ENCODE measurements at regions not wholly inside any gene's neighbourhood (a gene's known extent, or its start where the extent isn't known, plus 50 kb on each side); places are given as distances from the start of the nearest gene placed in this dataset.
A peak's percentile ranks its signal among the peaks of the same experiment; 100 is the strongest.

GRCh38 chr5:167574464-167574863, 717.0 kb upstream of the WWC1 start:
- no peak for DNase-seq (ENCODE audit: low read depth)
- H3K4me3 ChIP-seq (ENCODE audit: low read depth, low read length): no peak overlapping the region; the same call in 1 of the 2 replicates
- TF ChIP-seq CTCF (IDR thresholded peaks at IDR 0.05; ENCODE audit: control insufficient read depth, extremely low read depth, insufficient read depth): no peak

GRCh38 chr5:167575330-167575729, 716.1 kb upstream of the WWC1 start:
- TF ChIP-seq CTCF (IDR thresholded peaks at IDR 0.05; ENCODE audit: control insufficient read depth, extremely low read depth, insufficient read depth): no peak
- no peak for DNase-seq (ENCODE audit: low read depth)
- no peak overlapping the region for H3K4me3 ChIP-seq (ENCODE audit: low read depth, low read length)

DNA sequence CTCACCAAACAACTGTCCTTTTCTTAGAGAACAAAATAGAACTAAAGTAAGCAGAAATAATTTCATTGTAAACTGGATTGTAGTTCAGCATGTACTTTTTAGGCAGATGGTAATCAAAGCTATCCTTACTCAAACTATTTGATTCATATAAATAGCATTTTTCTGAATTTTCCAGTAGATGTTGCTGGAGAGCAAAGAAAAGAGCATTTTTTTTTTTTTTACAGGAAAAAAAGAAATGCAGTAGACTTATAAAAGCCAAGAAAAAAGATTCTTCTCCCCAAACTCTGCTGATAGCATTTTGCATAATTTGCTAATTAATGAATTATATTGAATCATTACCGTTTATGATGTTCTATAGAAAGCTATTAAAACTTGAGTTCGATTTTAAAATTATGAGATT, 715.3 kb upstream of the WWC1 start:
- no peak overlapping the region for H3K4me3 ChIP-seq (ENCODE audit: low read depth, low read length)

DNA sequence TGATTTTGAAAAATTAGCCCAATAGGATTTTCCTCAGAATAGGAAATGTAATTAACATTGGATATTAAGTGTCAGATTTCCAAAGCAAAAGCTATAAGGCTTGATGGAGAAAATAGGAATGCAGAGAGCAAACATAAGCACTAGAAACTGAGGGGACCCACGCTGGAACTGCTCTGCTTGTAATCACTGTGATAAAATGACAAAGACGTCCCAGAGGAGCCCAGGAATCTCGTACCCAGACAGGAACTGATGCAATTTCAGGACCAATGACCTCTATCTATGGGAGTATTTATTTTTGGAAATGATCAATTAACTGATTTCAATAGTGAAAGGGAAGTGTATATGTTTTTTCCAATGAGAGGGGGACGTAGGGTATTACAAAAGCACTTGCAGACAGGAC, 714.5 kb upstream of the WWC1 start:
- no peak for TF ChIP-seq CTCF (IDR thresholded peaks at IDR 0.05; ENCODE audit: control insufficient read depth, extremely low read depth, insufficient read depth)
- DNase-seq (ENCODE audit: low read depth): no peak
- H3K4me3 ChIP-seq (ENCODE audit: low read depth, low read length): no peak overlapping the region

More for the DNA sequence above, 715.3 kb upstream of the WWC1 start:
- peak; percentile 50 for DNase-seq (ENCODE audit: low read depth)
- TF ChIP-seq CTCF (IDR thresholded peaks at IDR 0.05; ENCODE audit: control insufficient read depth, extremely low read depth, insufficient read depth): 0 out of 2 replicates have a peak, but pooled peaks have one; percentile 18

DNA sequence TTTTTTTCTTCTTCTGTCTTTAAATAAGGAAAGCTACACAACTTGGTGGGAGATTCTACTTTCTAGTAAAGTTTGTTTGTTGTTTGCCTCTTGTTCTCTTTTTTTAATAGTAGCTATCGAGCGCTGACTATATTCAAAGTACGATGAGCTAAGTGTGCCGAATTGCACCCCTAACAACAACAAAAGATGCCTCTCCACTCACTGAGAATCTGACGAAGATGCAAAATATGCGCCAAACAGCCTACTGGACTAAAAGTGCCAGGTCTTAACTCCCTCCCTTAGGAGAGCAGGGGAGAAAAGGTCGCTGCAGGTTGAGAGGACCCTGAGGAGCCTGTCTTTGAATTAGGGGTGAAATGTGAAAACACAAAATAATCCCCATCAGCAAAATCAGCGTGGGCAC, 713.8 kb upstream of the WWC1 start:
- no peak for TF ChIP-seq CTCF (IDR thresholded peaks at IDR 0.05; ENCODE audit: control insufficient read depth, extremely low read depth, insufficient read depth)

DNA sequence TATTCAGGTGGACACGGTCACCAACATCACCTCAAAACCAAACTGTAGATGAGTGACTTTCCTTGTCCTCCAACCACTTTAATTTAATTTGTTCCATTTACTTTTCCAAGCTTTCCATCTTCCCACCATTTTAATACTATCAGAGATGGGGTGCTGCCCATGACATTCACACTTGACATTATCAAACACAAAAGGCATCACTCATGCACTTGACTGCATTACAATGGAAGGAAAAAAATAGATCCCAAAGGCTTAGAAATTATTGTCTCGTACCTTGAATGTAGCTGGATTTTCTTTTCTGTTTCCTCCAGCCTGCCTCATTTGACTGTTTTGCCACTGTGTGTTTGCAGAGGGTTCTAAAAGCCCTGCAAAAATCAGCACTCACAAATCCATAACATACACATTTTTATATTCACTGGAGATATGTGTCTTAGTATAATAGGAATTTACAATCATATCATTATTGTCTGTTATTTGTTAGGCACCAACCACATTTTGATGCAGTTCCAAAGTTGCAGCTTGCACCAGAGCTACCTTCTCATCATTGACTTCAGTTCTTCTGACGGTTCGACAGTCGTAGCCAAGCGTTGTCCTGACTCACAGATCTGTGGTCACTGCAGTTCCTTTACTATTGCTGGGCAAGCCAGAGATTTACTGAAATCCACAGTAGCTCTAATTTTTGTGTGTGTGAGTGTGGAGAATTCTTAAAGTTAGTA, 712.3 kb upstream of the WWC1 start:
- no peak for TF ChIP-seq CTCF (IDR thresholded peaks at IDR 0.05; ENCODE audit: control insufficient read depth, extremely low read depth, insufficient read depth)
- DNase-seq (ENCODE audit: low read depth): no peak
- no peak overlapping the region for H3K4me3 ChIP-seq (ENCODE audit: low read depth, low read length)

More for the DNA sequence above, 713.8 kb upstream of the WWC1 start:
- DNase-seq (ENCODE audit: low read depth): no peak
- no peak overlapping the region for H3K4me3 ChIP-seq (ENCODE audit: low read depth, low read length)

DNA sequence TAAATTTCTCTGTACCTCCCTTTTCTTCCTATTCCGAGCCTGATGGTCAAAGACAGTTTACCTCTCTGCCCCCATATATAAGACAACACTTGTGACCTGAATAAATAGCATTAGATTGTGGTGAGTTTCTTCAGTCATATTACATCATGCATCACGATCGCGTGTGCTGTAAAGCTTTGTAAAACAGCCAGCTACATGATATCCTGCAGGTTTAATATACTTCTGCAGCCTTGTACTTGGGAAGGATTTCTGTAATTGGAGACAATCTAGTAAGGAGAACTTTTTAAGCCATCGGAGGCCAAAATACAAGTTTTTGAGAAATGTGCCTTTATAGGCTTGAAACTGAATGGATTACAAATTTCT, 711.8 kb upstream of the WWC1 start:
- no peak overlapping the region for H3K4me3 ChIP-seq (ENCODE audit: low read depth, low read length)
- TF ChIP-seq CTCF (IDR thresholded peaks at IDR 0.05; ENCODE audit: control insufficient read depth, extremely low read depth, insufficient read depth): no peak
- no peak for DNase-seq (ENCODE audit: low read depth)

All from LNCaP clone FGC (cell line).